Stomach (tissue), 4 donors: ENCODE measurements at regions not wholly inside any gene's neighbourhood (a gene's known extent, or its start where the extent isn't known, plus 50 kb on each side); places are given as distances from the start of the nearest gene placed in this dataset.

Experiments
- CTCF ChIP-seq, 7 experiments: fragments of 450-650 bp in 4 of 7; fragments of 200-600 bp in 3 of 7; sonication (generic) in 3 of 7; IDR thresholded peaks; one replicate each; pipeline ENCODE4 v1.5.1; 2016 to 2019; ENCODE audit warnings: antibody characterized with exemption in 7 of 7, control low read depth in 2 of 7, mild to moderate bottlenecking in 1 of 7
- POLR2A ChIP-seq, 4 donors: fragments of 450-650 bp; IDR thresholded peaks; one replicate each; pipeline ENCODE4 v1.6.1; 2016; ENCODE audit warnings: antibody characterized with exemption in 4 of 4, control low read depth in 2 of 4, mild to moderate bottlenecking in 1 of 4, moderate library complexity in 1 of 4

GRCh38 chr4:189187531-189188052, 753.1 kb upstream of the FRG1 start:
- TF ChIP-seq POLR2A (IDR thresholded peaks at IDR 0.05) (no peak), CTCF (IDR thresholded peaks at IDR 0.05) (no peak)
